Midbrain (tissue), 1 donor: ENCODE measurements at regions not wholly inside any gene's neighbourhood (a gene's known extent, or its start where the extent isn't known, plus 50 kb on each side); places are given as distances from the start of the nearest gene placed in this dataset.
A peak's percentile ranks its signal among the peaks of the same experiment; 100 is the strongest.
"Not testable (repeated sequence)": the region's sequence is repeated elsewhere in the genome, so short reads cannot be mapped to it uniquely, and the experiment has no call there.

Source experiments
- DNase-seq: peaks from one replicate; lab custom pipeline; 2025; lab: John Stamatoyannopoulos, UW

DNA sequence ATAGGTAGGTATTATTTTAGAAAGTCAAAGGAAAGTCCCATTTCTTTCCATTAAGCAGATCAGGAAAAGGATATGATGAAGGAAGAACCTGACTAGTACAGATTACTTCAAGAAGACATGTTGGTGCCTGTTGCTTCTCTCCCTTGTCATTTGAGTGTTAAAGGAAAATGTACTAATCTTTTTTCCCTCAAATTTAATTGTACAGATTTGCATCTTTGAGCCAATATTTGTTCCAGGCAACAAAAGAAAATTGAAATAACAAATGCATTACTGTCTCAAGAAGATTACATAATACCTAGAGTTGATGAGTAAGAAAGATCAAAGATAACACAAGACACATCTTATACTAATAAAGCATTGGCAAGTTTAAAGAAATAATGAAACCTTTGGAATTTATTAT lies 566.9 kb upstream of the ZP4 start:
- no peak for DNase-seq

DNA sequence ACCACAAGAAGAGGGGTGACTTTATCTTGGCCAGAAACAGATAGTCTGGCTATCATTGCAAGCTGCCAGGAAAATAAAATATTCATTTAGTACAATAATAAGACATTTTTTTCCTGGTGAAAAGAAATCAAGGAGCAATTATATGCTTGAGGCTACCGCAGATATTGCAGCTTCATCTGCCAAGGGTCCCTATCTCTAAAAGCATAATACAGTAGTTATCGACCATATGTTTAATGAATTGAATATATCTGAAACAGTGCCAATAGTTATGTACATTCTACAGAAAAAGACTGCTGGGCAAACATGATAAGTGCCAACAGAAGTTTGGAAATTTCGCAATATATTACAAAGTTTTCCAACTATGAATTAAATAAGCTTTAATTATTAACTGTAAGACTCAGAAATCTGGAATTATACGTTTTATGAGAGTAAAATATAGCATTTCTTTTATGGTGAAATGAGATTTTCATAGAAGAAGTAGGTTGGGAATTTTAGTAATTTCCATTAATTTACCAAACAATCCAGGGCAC lies 561.1 kb upstream of the ZP4 start:
- DNase-seq, result no peak

DNA sequence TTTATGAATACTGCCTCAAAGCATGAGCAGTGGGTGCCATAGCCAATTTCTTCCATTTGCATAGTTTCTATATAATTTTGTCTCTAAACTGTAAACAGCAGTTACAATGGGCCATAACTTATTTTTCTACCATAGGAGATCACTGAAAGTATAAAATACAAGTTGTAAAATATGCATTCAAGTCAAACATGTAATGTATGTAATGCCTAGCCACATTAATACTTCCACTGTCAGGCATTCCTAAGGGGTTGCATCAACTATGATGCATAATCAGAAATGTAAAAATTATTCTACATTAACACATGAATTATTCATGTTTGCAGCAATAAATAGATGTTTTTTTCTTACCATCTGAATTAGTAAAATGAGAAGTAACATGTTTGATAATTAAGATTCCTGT lies 560.3 kb upstream of the ZP4 start:
- DNase-seq, result no peak

DNA sequence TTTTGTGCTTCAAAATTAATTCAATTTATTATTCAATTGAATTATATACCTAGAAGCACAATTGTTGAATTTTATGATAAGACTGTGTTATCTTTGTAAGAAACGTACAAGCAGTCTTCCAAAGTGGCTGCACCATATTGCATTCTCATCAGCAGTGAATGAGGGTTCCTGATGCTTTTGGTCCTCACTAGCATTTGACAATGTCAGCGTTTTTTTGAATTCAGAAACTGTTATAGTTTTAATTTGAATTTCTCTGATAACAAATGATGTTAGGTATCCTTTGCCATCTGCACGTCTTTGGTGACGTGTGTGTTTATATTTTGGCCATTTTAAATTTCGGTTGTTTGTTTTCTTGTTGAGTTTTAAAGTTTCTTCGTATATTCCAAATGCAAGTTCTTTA lies 553.0 kb upstream of the ZP4 start:
- DNase-seq, result no peak

DNA sequence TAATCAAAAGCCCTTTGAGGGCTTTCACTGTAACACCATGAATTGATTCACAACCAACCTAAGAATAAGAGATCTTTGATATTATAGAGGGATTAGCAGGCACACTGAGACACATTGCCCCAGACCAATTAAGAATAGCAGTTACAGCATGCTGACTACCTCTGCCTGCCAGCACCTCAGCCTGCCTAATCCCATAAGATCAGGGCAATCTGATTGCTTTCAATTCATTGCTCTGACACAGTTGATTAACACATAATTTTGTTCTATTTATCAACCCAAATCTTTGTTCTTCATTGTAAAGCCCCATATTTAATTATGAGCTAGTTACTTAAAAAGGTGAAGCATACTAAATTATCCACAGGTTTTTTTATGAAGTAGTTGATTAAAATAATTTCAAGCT lies 548.8 kb upstream of the ZP4 start:
- no peak for DNase-seq

DNA sequence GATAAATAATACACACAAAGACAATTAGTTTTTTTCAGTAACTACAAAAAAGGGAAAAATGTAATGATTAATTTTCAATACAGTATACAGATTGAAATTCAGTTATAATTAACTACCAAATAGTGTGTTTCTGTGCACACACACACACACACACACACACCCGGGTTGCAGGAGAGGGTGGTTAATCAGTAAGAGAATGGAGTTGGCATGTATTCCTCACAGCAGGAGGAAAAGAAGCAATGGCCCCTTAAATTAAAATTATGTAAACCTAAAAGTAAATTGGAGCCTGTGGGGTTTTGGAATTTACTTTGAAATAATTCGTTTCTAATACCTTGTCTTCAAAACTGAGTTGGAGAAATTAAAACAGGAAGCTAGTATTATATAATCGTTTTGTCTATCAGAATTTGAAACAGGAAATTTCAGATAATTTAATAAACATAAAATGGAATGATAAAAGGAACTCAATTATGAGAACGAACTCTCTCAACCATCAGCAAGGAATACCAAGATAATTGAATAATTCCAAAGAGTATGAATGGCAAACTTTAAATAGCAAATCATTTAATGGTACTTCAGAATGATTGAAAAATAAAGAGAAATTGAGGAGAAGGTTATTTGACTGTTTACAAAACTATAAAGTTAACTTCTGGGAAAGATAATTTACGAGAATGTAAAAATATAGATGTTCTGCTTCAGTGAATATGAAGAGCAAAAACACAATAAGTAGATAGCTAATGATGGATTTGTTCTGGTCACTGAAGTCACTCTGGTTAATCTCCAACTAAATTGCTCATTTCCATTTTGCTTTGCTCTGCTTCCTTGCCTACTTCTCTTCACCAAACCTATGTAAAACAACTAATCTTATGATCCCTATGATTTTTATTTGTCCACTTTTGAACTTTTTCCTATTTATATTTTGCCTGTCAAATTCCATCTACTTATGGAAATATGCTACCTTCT lies 547.9 kb upstream of the ZP4 start:
- DNase-seq, result no peak

DNA sequence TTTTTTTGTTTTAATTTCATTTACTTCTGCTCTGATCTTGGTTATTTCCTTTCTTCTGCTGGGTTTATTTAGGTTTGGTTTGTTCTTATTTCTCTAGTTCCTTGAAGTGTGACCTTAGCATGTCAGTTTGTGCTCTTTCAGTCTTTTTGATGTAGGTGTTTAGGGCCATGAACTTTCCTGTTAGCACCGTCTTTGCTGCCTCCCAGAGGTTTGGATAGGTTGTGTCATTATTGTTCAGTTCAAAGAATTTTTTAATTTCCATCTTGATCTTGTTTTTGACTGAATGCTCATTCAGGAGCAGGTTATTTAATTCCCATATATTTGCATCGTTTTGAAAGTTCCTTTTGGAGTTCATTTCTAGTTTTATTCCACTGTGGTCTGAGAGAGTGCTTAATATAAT lies 539.0 kb upstream of the ZP4 start:
- not testable (repeated sequence) for DNase-seq

DNA sequence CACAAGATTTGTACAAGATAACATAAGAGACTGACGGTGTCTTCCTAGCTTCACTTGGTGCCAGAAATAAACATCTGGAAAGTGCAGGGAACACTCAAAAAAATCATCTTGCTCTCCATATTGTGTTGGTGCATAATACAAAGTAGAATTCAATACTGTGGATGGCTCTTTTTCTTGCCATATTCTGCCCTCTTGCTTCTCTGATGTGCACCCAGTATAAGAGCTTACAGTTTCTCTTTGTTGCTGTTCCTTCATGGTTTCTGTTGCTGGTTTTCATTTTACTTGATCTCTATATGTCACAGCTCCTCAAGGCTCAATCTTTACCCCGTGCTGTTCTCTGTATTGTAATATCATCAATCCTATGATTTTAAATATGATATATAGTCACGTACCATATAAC lies 528.5 kb upstream of the ZP4 start:
- DNase-seq, result peak; percentile 22

DNA sequence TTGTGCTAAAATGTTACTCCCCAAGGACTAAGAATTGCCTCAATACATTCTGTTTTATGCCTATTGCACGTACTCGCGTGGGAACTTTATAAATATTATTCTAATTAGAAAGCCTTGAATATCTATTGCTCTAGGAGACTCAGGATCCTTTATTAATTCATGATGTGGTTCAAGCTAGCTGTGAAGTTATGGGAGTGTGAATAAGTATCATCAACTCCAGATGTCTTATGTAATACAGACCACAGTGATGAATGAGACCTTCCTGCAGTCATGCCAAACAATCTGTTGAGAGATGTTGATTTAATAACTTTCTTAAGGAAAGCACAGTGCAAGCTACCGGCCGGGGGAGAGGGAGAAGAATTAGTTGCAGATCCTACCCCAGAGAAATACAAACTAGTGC lies 519.2 kb upstream of the ZP4 start:
- no peak for DNase-seq

DNA sequence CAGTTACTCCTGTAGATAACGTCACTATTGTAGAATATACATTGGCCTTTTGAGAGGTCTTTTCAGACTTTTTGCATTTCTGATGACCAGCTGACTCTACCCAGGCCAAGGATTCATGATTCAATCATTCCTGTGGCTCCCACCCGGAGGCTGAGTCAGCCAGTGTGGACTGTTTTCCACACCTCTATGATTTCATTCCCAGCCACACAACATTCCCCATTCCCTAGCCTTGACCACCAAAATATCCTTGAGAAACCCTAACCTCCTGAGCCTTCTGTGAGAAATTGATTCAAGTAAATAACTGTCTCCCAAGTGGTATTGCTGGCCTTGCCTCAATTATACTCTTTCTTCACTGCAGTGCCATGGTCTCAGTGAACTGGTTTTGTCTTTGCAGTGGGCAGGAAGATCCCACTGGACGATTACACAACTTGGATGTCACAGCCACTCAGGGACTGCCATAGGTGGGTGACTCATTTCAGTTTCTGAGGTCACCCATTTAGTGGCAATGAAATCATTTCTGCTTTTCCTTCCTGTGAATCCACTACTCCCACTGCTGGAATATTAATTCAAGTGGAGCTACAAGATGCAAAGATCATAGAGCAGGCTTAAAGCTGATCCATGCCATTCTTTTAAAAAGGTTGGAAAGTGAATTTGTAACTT lies 518.6 kb upstream of the ZP4 start:
- DNase-seq, result no peak

DNA sequence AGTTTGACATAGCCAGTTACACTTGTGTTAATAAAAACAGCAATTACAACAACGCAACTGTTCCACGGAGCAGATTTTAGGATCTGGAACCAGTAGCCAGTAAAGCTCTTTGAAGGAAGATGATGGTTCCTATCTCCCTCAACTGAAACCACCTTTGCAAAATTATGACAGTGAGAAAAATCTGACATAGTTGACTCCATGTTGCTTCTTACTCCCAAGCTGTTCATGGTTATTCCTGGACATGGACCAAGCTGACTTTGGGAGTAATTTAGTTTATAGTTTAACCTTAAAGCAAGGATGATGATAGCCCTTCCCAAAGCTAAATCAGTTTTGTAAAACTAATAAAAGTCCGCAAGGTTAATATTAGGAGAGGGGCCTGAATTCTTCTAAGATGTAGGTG lies 518.0 kb upstream of the ZP4 start:
- no peak for DNase-seq

DNA sequence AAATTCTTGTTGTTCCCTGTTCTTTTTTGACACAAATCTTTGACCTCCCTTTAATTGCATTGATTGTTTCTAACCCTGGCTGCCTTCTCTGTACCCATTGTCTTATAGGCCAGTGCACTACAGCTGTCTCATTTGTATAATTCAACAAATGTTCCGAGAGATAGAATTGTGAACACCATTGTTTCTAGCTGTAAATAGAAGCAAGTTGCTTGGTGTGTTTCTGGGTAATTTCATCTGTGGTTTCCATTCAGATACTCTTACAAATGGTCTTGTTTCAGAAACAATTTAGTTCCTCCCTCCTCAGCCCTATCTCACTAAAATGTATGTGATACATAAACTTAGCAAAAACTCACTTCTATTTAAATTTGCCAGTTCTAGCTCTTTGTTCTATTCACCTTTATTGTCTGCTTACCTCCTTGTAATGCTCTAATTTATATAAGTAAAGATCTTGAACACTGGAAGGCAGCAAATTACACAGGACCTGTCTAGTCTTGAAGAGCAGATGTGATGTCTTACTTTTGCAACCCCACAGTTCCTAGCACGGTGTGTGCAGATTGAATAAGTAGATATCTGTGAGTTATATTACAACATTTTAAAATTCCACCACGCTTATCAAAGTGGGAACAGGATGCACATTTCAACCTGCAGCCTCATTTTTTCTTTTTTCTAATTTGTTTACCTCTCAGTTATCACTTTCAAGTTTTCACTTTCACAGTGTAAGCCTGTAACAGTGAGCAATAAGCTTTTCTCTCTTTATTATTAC lies 515.6 kb upstream of the ZP4 start:
- DNase-seq, result peak; percentile 55

DNA sequence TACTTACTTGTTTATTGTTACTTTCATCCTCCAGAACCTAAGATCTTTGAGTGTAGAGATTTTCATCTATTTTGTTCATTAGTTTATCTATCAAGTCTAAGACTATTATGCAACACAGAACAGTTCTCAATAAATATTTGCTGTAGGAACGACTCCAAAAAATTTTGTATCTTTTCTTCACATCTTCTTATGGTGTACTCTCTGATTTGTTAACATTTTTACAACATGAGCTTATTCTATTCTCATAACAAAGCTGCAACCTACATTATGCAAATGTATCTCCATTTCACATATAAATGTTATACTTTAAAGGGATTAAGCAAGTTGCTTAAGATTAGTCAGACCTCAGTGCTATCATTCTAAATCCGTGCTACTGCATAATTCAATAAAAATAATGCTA lies 514.2 kb upstream of the ZP4 start:
- DNase-seq, result no peak

DNA sequence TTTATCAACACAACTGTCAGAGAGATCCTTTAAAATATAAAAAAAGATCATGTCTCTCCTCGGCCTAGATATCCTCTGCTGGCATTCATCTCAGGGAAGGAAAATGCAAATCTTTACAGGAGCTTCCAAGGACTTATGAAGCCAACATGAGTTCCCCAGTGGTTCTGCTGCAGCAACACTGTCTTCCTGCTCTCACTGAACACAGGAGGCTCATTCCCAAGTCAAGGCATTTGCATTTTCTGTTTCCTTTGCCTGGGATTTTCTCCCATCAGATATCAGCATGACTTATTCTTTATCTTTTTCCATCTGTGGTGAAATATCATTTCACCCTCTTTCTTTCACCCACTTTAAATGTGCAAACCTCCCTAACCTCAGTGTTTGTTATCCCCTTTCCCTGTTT lies 513.8 kb upstream of the ZP4 start:
- peak; percentile 15 for DNase-seq

DNA sequence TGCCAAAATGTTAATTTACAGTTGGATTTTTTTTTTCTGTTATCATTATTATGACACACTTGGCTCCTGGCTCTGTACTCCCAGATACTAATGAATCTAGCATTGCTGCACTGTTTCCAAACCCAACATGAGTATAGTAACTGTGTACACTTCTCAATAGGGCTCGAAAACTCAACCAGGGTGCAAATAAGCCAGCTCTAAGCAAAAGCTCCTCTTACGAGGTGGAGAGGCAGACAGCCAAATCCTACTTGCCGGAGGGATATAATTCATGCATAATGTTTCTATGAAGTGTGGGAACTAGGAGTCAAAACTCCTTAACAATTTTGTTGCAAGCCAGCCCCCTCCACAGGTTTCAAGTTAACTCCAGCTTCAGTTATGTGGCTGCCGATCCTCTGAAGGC lies 510.4 kb upstream of the ZP4 start:
- DNase-seq, result peak; percentile 2

DNA sequence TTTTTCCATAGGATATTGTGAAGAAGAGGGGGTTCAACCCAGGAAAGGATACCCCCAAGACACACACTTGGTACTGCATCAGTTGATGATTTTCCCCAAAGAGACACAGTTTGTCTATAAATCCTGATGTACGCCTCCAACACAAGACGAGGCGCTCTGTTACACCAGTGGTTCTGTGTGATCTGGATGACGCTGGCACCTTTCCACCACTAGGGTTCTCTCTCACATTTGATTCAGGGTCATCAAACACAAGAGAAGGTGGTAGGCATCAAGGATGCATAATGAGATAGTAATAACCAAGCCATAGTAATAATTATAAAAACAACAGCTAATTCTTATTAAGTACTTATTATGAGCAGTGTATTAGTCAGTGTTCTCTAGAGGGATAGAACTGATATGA lies 508.8 kb upstream of the ZP4 start:
- DNase-seq, result no peak

DNA sequence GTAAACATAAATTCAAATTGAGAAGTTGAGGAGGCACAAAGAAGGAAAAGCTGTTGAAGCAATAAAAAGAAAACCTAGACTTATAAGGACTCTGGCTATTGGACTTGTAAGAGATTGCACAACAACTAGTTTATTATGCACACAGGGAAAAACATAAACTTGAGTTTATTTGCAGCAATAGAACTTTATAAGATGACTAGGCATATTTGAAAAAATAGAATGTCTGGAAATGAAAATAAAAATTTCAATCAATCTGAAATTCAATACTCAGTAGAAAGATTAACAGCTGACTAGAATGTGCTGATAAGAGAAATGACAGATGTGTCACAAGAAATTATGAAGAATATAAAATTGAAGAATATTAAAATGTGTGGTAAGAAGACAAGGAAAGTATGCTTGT lies 505.4 kb upstream of the ZP4 start:
- DNase-seq, result no peak

DNA sequence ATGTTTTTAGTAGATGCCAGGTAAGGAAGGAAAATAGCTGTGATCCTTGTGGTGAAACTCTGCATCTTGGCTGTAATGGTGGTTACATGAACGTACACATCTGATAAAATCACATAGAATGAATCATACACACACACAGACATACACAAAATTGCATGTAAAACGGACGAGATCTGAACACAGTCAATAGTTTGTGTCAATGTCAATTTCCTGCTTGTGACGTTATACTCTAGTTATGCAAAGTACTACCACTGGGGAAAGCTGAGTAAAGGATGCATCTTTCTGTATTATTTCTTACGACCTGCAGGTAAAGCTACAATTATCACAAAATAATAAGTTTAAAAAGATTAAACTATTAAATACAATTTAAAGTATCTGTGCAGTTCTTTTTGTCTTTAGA lies 493.7 kb upstream of the ZP4 start:
- no peak for DNase-seq

DNA sequence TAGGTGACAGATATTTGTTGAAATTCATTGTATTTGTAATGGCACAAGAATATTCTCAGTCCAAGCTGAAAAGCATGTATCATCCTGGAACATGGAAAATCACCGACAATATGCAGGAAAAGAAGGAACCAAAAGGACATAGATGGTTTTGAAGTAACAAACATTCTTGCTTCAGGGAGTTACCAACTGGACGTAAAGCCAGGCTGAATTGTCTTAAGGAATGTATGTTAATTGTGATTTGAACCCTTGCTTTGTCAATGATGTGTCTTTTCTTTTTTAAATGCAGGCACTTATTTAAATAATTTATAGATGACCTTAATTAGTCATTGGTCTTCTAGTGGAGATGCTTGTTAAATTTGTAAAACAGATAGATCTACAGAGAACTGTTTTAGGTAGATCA lies 489.4 kb upstream of the ZP4 start:
- DNase-seq, result no peak

DNA sequence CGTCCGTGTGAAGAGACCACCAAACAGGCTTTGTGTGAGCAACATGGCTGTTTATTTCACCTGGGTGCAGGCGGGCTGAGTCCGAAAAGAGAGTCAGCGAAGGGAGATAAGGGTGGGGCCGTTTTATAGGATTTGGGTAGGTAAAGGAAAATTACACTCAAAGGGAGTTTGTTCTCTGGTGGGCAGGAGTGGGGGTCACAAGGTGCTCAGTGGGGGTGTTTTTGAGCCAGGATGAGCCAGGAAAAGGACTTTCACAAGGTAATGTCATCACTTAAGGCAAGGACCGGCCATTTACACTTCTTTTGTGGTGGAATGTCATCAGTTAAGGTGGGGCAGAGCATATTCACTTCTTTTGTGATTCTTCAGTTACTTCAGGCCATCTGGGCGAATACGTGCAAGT lies 488.7 kb upstream of the ZP4 start:
- DNase-seq, result not testable (repeated sequence)

DNA sequence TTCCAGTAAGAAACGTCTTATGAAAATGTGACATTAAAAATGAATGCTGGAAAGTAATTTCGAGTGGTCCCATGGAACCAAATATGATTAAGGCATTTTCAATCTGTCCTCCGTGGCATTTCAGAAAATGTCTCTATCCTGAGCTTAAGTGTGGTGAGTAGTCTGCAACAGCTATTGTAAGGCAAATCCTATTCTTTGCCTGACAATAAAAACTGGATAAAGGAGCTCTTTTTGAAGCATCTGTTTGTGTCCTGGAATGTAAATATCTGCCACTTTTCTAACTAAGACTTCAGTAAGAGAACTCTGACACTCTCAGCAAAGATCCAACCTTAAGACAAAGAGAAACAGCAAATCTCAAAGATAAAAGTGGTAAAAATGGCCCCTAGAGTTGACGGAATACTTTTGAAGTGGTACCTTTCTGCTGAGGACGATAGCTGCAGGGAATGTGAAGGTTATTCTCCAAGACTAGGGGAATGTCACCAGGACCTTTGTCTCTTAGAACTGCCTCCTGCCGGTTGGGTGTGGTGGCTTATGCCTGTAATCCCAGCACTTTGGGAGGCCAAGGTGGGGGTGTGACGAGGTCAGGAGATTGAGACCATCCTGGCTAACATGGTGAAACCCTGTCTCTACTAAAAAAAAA lies 486.7 kb upstream of the ZP4 start:
- no peak for DNase-seq

DNA sequence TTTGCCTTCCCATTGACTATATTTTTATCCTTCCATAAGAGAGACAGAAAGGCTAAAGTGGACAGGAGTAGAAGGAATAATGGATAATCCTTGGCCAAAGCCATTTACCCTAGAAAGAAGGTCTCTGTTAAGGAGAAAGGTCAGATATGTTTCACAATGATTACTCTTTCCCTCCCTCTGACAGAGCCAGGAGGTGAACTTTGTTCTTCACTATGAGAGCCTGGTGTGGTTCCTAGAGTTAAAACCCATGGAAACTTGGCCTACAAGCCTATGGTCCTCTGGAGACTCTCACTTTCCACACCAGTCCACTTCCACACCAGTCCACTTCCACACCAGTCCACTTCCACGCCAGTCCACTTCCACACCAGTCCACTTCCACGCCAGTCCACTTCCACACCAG lies 479.9 kb upstream of the ZP4 start:
- no peak for DNase-seq
